Stimulated activated naive CD8-positive, alpha-beta T cell treated with anti-CD3 and anti-CD28 coated beads, Interleukin-15, Interleukin-2, amounts not matched to agents 100 U/mL and 50 U/mL, for 24 hours (primary cell): ENCODE measurements at regions not wholly inside any gene's neighbourhood (a gene's known extent, or its start where the extent isn't known, plus 50 kb on each side); places are given as distances from the start of the nearest gene placed in this dataset.
"Not testable (repeated sequence)": the region's sequence is repeated elsewhere in the genome, so short reads cannot be mapped to it uniquely, and the experiment has no call there.

Source experiments
- ATAC-seq: fragments of 150-1000 bp; cut with Tn5 transposase; one replicate; pipeline ENCODE4 v1.10.0; 2021
- DNase-seq: peaks from one replicate; pipeline ENCODE4 v3.0.0; 2021

- ATAC-seq (no peak), DNase-seq (no peak)
Observed at GRCh38 chr1:87958716-87959115, 630.0 kb downstream of the LMO4 start.

- no peak for ATAC-seq
- DNase-seq, result no peak
Observed at GRCh38 chr1:87959236-87959635, 630.6 kb downstream of the LMO4 start.

- ATAC-seq (no peak), DNase-seq (no peak)
Observed at GRCh38 chr1:87961992-87962391, 633.3 kb downstream of the LMO4 start.

- ATAC-seq (no peak), DNase-seq (no peak)
Observed at GRCh38 chr1:87963556-87963955, 634.9 kb downstream of the LMO4 start.

GRCh38 chr1:87965193-87965592 is 636.5 kb downstream of the LMO4 start:
- DNase-seq, result no peak
- no peak for ATAC-seq

- DNase-seq (no peak), ATAC-seq (no peak)
Observed at GRCh38 chr1:87968197-87968955, 639.7 kb downstream of the LMO4 start.

- no peak for DNase-seq
- no peak for ATAC-seq
Observed at GRCh38 chr1:87969040-87969439, 640.4 kb downstream of the LMO4 start.

- DNase-seq (no peak), ATAC-seq (no peak)
Observed at GRCh38 chr1:87972811-87973210, 644.1 kb downstream of the LMO4 start.

GRCh38 chr1:87973896-87974295 is 645.2 kb downstream of the LMO4 start:
- ATAC-seq (no peak), DNase-seq (no peak)

- no peak for ATAC-seq
Observed at GRCh38 chr1:87976316-87976715, 647.6 kb downstream of the LMO4 start.

GRCh38 chr1:87977145-87977544 is 648.5 kb downstream of the LMO4 start:
- ATAC-seq (no peak), DNase-seq (no peak)

More at GRCh38 chr1:87976316-87976715, 647.6 kb downstream of the LMO4 start:
- no peak for DNase-seq

GRCh38 chr1:87979079-87979478 is 650.4 kb downstream of the LMO4 start:
- ATAC-seq (no peak), DNase-seq (no peak)

- DNase-seq (no peak), ATAC-seq (no peak)
Observed at GRCh38 chr1:87980494-87980893, 651.8 kb downstream of the LMO4 start.

GRCh38 chr1:87981386-87981785 is 652.7 kb downstream of the LMO4 start:
- ATAC-seq (no peak), DNase-seq (no peak)

- no peak for DNase-seq
- no peak for ATAC-seq
Observed at GRCh38 chr1:87981810-87982209, 653.1 kb downstream of the LMO4 start.

GRCh38 chr1:87983841-87984240 is 655.2 kb downstream of the LMO4 start:
- ATAC-seq, result no peak
- no peak for DNase-seq

GRCh38 chr1:87985071-87985470 is 656.4 kb downstream of the LMO4 start:
- DNase-seq, result no peak
- ATAC-seq, result no peak

GRCh38 chr1:87986130-87986866 is 657.6 kb downstream of the LMO4 start:
- DNase-seq, result no peak

GRCh38 chr1:87989346-87989745 is 660.7 kb downstream of the LMO4 start:
- DNase-seq, result no peak
- no peak for ATAC-seq

More at GRCh38 chr1:87986130-87986866, 657.6 kb downstream of the LMO4 start:
- ATAC-seq, result no peak

GRCh38 chr1:87992536-87992935 is 663.9 kb downstream of the LMO4 start:
- not testable (repeated sequence) for ATAC-seq, DNase-seq

- ATAC-seq, result no peak
Observed at GRCh38 chr1:87993051-87993450, 664.4 kb downstream of the LMO4 start.

GRCh38 chr1:87999852-88000251 is 671.2 kb downstream of the LMO4 start:
- ATAC-seq (no peak), DNase-seq (no peak)

More at GRCh38 chr1:87993051-87993450, 664.4 kb downstream of the LMO4 start:
- DNase-seq, result no peak

GRCh38 chr1:88001460-88001859 is 672.8 kb downstream of the LMO4 start:
- DNase-seq (no peak), ATAC-seq (no peak)

- DNase-seq (no peak), ATAC-seq (no peak)
Observed at GRCh38 chr1:88003255-88003654, 674.6 kb downstream of the LMO4 start.
